IMR-90 (cell line): ENCODE measurements at regions not wholly inside any gene's neighbourhood (a gene's known extent, or its start where the extent isn't known, plus 50 kb on each side); places are given as distances from the start of the nearest gene placed in this dataset.

Source experiments
- ATAC-seq: fragments of 200-7000 bp; cut with Tn5 transposase; 2 replicates; pipeline ENCODE4 v1.9.1; 2020; ENCODE audit warnings: low read depth, mild to moderate bottlenecking, moderate library complexity
- BruUV-seq: library from RNA; stranded (reverse); fragments of 400-500 nt; replicated peaks from 2 replicates; lab custom pipeline; 2021; lab: Mats Ljungman, UMichigan
- CTCF ChIA-PET: fragments of 300-600 bp; formaldehyde crosslinking; extraction: SDS; loops from one replicate; lab custom pipeline; 2021; ENCODE audit warnings: antibody characterized with exemption; lab: Yijun Ruan, JAX
- POLR2A ChIA-PET: fragments of 300-600 bp; sonication (Branson Sonifier 250); formaldehyde crosslinking; loops from one replicate; lab custom pipeline; 2022; ENCODE audit warnings: antibody characterized with exemption; ENCODE audit not compliant: unreplicated experiment; lab: Charles Lee
- DNase-seq: peaks from one replicate; pipeline ENCODE4 v3.0.0; 2013
- H2AFZ ChIP-seq: replicated peaks from 2 replicates; pipeline ENCODE3; 2013; ENCODE audit warnings: low read length, mild to moderate bottlenecking; ENCODE audit not compliant: poor library complexity
- H2AK5ac ChIP-seq: 2 replicates; pipeline ENCODE4 v1.6.1; 2013; ENCODE audit warnings: low read depth, low read length, inconsistent platforms
- H2AK9ac ChIP-seq: replicated peaks from 2 replicates; pipeline ENCODE3; 2013; ENCODE audit warnings: mild to moderate bottlenecking, low read depth, low read length, moderate library complexity; ENCODE audit not compliant: poor library complexity
- H2BK120ac ChIP-seq: 2 replicates; pipeline ENCODE4 v1.6.1; 2013; ENCODE audit warnings: low read depth, low read length, inconsistent platforms
- H2BK15ac ChIP-seq: 3 replicates; pipeline ENCODE4 v1.6.1; 2013; ENCODE audit warnings: low read depth, low read length, inconsistent platforms
- H2BK20ac ChIP-seq: 2 replicates; pipeline ENCODE4 v1.6.1; 2013; ENCODE audit warnings: low read depth, mild to moderate bottlenecking, inconsistent platforms, low read length, moderate library complexity
- H2BK5ac ChIP-seq: 2 replicates; pipeline ENCODE4 v1.6.1; 2013; ENCODE audit warnings: mild to moderate bottlenecking, low read depth, low read length, inconsistent platforms; ENCODE audit not compliant: poor library complexity, severe bottlenecking
- H3K14ac ChIP-seq: replicated peaks from 2 replicates; pipeline ENCODE4 v1.6.1; 2013; ENCODE audit warnings: low read depth, low read length, inconsistent platforms
- H3K18ac ChIP-seq: 2 replicates; pipeline ENCODE4 v1.6.1; 2013; ENCODE audit warnings: low read depth, low read length, control low read depth
- H3K23ac ChIP-seq: 2 replicates; pipeline ENCODE4 v1.6.1; 2013; ENCODE audit warnings: low read depth, low read length, inconsistent platforms
- H3K27ac ChIP-seq: 2 replicates; pipeline ENCODE4 v1.5.1; 2013; ENCODE audit warnings: mild to moderate bottlenecking, control low read depth, low read length; ENCODE audit not compliant: insufficient read depth
- H3K27me3 ChIP-seq: 2 replicates; pipeline ENCODE4 v1.6.1; 2013; ENCODE audit warnings: low read length; ENCODE audit not compliant: control insufficient read depth, insufficient read depth
- H3K36me3 ChIP-seq: 2 replicates; pipeline ENCODE4 v1.6.1; 2013; ENCODE audit warnings: low read length, mixed read lengths; ENCODE audit not compliant: control insufficient read depth, insufficient read depth
- H3K4ac ChIP-seq: 2 replicates; pipeline ENCODE4 v1.6.1; 2013; ENCODE audit warnings: low read depth, low read length, inconsistent platforms
- H3K4me1 ChIP-seq: 2 replicates; pipeline ENCODE4 v1.6.1; 2013; ENCODE audit warnings: low read length, mixed read lengths; ENCODE audit not compliant: control insufficient read depth, insufficient read depth
- H3K4me2 ChIP-seq: 2 replicates; pipeline ENCODE4 v1.6.1; 2013; ENCODE audit warnings: low read depth, mild to moderate bottlenecking, control low read depth, low read length, moderate library complexity
- H3K4me3 ChIP-seq: 2 replicates; pipeline ENCODE4 v1.5.1; 2013; ENCODE audit warnings: low read depth, mild to moderate bottlenecking, control low read depth, low read length, moderate library complexity; ENCODE audit not compliant: insufficient read depth
- H3K56ac ChIP-seq: 2 replicates; pipeline ENCODE4 v1.6.1; 2013; ENCODE audit warnings: low read length, inconsistent platforms; ENCODE audit not compliant: insufficient read depth; ENCODE audit errors: extremely low read depth
- H3K79me1 ChIP-seq, 2 experiments: 2 replicates each; pipeline ENCODE4 v1.6.1; 2013; ENCODE audit warnings: low read length in 2 of 2, inconsistent platforms in 1 of 2, low read depth in 1 of 2
- H3K9ac ChIP-seq: 2 replicates; pipeline ENCODE4 v1.6.1; 2013; ENCODE audit warnings: low read depth, low read length, control low read depth
- H3K9me1 ChIP-seq: 2 replicates; pipeline ENCODE4 v1.6.1; 2013; ENCODE audit warnings: low read length, inconsistent platforms; ENCODE audit not compliant: insufficient read depth
- H3K9me3 ChIP-seq: 2 replicates; pipeline ENCODE4 v1.6.1; 2013; ENCODE audit warnings: low read length; ENCODE audit not compliant: control insufficient read depth, insufficient read depth
- H4K20me1 ChIP-seq: 2 replicates; pipeline ENCODE4 v1.6.1; 2013; ENCODE audit warnings: low read length, inconsistent platforms; ENCODE audit not compliant: insufficient read depth
- H4K5ac ChIP-seq: 2 replicates; pipeline ENCODE4 v1.6.1; 2013; ENCODE audit warnings: mild to moderate bottlenecking, low read depth, low read length, control low read depth
- H4K8ac ChIP-seq, 2 experiments: 2 replicates each; pipeline ENCODE4 v1.6.1; 2013; ENCODE audit warnings: low read depth in 2 of 2, low read length in 2 of 2, control low read depth in 1 of 2, inconsistent platforms in 1 of 2
- H4K91ac ChIP-seq: 2 replicates; pipeline ENCODE4 v1.6.1; 2013; ENCODE audit warnings: low read depth, low read length, inconsistent platforms; ENCODE audit not compliant: insufficient read depth
- CEBPB ChIP-seq: IDR thresholded peaks from 2 replicates; pipeline ENCODE4 v1.6.1; 2012; ENCODE audit warnings: low read depth, low read length, improper control_type of control experiment
- CHD1 ChIP-seq: IDR thresholded peaks from 2 replicates; pipeline ENCODE4 v1.6.1; 2012; ENCODE audit warnings: low read depth, low read length, improper control_type of control experiment
- FOS ChIP-seq: fragments of 150-350 bp; IDR thresholded peaks from 2 replicates; pipeline ENCODE4 v1.6.1; 2016; ENCODE audit warnings: low read depth, low read length
- MAFK ChIP-seq: IDR thresholded peaks from 2 replicates; pipeline ENCODE4 v1.6.1; 2012; ENCODE audit warnings: low read depth, low read length, improper control_type of control experiment
- MAZ ChIP-seq: IDR thresholded peaks from 2 replicates; pipeline ENCODE4 v1.6.1; 2012; ENCODE audit warnings: low read depth, mild to moderate bottlenecking, low read length, improper control_type of control experiment, moderate library complexity, borderline replicate concordance
- MXI1 ChIP-seq: IDR thresholded peaks from 2 replicates; pipeline ENCODE4 v1.6.1; 2012; ENCODE audit warnings: low read depth, mild to moderate bottlenecking, low read length, moderate library complexity, borderline replicate concordance
- NFE2L2 ChIP-seq: fragments of 150-350 bp; IDR thresholded peaks from 2 replicates; pipeline ENCODE4 v1.6.1; 2016; ENCODE audit warnings: low read depth, mild to moderate bottlenecking, low read length
- POLR2A ChIP-seq: IDR thresholded peaks from 2 replicates; pipeline ENCODE4 v1.6.1; 2012; ENCODE audit warnings: mild to moderate bottlenecking, low read depth, low read length
- RAD21 ChIP-seq: IDR thresholded peaks from 2 replicates; pipeline ENCODE4 v1.6.1; 2012; ENCODE audit warnings: low read length, improper control_type of control experiment
- RCOR1 ChIP-seq: IDR thresholded peaks from 2 replicates; pipeline ENCODE4 v1.6.1; 2012; ENCODE audit warnings: mild to moderate bottlenecking, low read length, improper control_type of control experiment; ENCODE audit not compliant: insufficient replicate concordance
- RFX5 ChIP-seq: IDR thresholded peaks from 2 replicates; pipeline ENCODE4 v1.8.0; 2012; ENCODE audit warnings: low read depth, mild to moderate bottlenecking, low read length, moderate library complexity
- SMC3 ChIP-seq: fragments of 150-350 bp; IDR thresholded peaks from 2 replicates; pipeline ENCODE4 v1.6.1; 2016; ENCODE audit warnings: low read depth, mild to moderate bottlenecking, antibody characterized with exemption, low read length, moderate library complexity
- WGBS, 2 experiments: methylation state at CpG; one replicate each; pipeline versions ENCODE4 v1.1.5 to v1.1.7; 2013; ENCODE audit warnings: missing lambda C conversion rate in 2 of 2; ENCODE audit not compliant: insufficient read length in 1 of 2; ENCODE audit errors: extremely low coverage in 2 of 2; 5-methylcytosine and 5-hydroxymethylcytosine counted together
- dilution Hi-C: fragments of 300-500 bp; cut with HindIII; formaldehyde crosslinking; loops from one replicate; pipeline ENCODE4 v1.14.3; 2018; ENCODE audit warnings: low sequenced_read_pairs; ENCODE audit not compliant: unreplicated experiment
- in situ Hi-C: fragments of 300-500 bp; cut with MboI; formaldehyde crosslinking; loops from 3 replicates; pipeline ENCODE4 v1.14.3; 2019; ENCODE audit warnings: low sequenced_read_pairs, inconsistent platforms, mixed read lengths
- intact Hi-C: fragments of 100-400 bp; cut with micrococcal nuclease; formaldehyde crosslinking; loops from 2 replicates; pipeline ENCODE4 v1.10.0; 2022
- TF ChIP-seq, protein P1 (sequence below): fragments of 150-350 bp; IDR thresholded peaks from 2 replicates; pipeline ENCODE4 v1.6.1; 2017; ENCODE audit warnings: mild to moderate bottlenecking, antibody characterized with exemption, low read length, low read depth
- TF ChIP-seq, protein P2 (sequence below): conservative IDR thresholded peaks from 2 replicates; pipeline ENCODE4 v1.5.1; 2012; ENCODE audit warnings: mild to moderate bottlenecking, low read depth, low read length, improper control_type of control experiment
- TF ChIP-seq, protein P3 (sequence below): fragments of 150-350 bp; IDR thresholded peaks from 2 replicates; pipeline ENCODE4 v1.6.1; 2016; ENCODE audit warnings: low read depth, mild to moderate bottlenecking, low read length, moderate library complexity, borderline replicate concordance

DNA sequence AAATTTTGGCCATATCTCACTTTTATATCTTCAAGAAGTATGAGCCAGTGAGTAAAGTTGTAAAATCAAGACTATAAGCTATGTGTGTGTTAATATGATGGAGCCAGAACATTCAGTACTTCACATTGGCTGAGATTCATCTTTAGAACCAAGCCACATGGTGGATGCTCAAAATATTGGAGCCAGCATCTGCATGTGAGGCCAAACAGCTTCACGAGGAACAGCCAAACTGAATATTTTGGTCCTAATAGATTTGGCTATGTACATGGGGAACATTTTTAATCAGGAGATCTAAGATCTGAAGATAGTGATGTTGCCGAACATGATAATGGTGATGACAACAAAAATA lies 1089.8 kb downstream of the TUSC7 start:
- Histone ChIP-seq H3K4me3 (no peak overlapping the region), H3K23ac (no peak overlapping the region), H3K18ac (no peak overlapping the region), H2AFZ (no peak overlapping the region), H4K91ac (no peak overlapping the region), H2BK20ac (no peak overlapping the region), H3K9me3 (no peaks in the 10 kb centered on the region), H3K36me3 (no peaks in the 10 kb centered on the region), H4K5ac (no peak overlapping the region), H3K4me2 (no peak overlapping the region), H3K27me3 (no peaks in the 10 kb centered on the region), H3K4ac (no peak overlapping the region), H3K79me1 (no peaks in the 10 kb centered on the region), H2BK15ac (no peak overlapping the region), H4K8ac (no peak overlapping the region), H4K20me1 (no peaks in the 10 kb centered on the region), H2BK120ac (no peak overlapping the region), H3K4me1 (peaks cover 2% of the 10 kb centered on the region), H3K9ac (no peak overlapping the region), H3K56ac (no peak overlapping the region), H3K27ac (no peak overlapping the region), H2AK5ac (no peak overlapping the region), H3K14ac (no peak overlapping the region), H2AK9ac (no peak overlapping the region), H2BK5ac (no peak overlapping the region), H3K9me1 (no peaks in the 10 kb centered on the region)
- TF ChIP-seq RCOR1 (no peak), FOS (no peak), CHD1 (no peak), RFX5 (no peak), MXI1 (no peak), NFE2L2 (no peak), MAFK (no peak), MAZ (no peak), CEBPB (no peak), POLR2A (no peak), SMC3 (no peak), RAD21 (no peak)
- TF ChIP-seq, protein P1, sequence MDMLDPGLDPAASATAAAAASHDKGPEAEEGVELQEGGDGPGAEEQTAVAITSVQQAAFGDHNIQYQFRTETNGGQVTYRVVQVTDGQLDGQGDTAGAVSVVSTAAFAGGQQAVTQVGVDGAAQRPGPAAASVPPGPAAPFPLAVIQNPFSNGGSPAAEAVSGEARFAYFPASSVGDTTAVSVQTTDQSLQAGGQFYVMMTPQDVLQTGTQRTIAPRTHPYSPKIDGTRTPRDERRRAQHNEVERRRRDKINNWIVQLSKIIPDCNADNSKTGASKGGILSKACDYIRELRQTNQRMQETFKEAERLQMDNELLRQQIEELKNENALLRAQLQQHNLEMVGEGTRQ, result no peak
- TF ChIP-seq, protein P2, sequence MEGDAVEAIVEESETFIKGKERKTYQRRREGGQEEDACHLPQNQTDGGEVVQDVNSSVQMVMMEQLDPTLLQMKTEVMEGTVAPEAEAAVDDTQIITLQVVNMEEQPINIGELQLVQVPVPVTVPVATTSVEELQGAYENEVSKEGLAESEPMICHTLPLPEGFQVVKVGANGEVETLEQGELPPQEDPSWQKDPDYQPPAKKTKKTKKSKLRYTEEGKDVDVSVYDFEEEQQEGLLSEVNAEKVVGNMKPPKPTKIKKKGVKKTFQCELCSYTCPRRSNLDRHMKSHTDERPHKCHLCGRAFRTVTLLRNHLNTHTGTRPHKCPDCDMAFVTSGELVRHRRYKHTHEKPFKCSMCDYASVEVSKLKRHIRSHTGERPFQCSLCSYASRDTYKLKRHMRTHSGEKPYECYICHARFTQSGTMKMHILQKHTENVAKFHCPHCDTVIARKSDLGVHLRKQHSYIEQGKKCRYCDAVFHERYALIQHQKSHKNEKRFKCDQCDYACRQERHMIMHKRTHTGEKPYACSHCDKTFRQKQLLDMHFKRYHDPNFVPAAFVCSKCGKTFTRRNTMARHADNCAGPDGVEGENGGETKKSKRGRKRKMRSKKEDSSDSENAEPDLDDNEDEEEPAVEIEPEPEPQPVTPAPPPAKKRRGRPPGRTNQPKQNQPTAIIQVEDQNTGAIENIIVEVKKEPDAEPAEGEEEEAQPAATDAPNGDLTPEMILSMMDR, result no peak
- TF ChIP-seq, protein P3, sequence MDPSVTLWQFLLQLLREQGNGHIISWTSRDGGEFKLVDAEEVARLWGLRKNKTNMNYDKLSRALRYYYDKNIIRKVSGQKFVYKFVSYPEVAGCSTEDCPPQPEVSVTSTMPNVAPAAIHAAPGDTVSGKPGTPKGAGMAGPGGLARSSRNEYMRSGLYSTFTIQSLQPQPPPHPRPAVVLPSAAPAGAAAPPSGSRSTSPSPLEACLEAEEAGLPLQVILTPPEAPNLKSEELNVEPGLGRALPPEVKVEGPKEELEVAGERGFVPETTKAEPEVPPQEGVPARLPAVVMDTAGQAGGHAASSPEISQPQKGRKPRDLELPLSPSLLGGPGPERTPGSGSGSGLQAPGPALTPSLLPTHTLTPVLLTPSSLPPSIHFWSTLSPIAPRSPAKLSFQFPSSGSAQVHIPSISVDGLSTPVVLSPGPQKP, result no peak
- no peak for ATAC-seq
- dilution Hi-C loops (no loop called here), intact Hi-C loops (no loop called here), in situ Hi-C loops (no loop called here)
- no TSS peak for BruUV-seq
- POLR2A ChIA-PET, result no interaction called here
- no CpG with 5 or more reads among the region's 2 CpGs for WGBS, 2 experiments
- DNase-seq, result no peak
- CTCF ChIA-PET, result interaction anchor here (0.9 kb wide), 1 partner anchor 8 kb away, joined by 3 read pairs; no protein-coding TSS in a partner anchor
